ENCODE measurements at regions not wholly inside any gene's neighbourhood (a gene's known extent, or its start where the extent isn't known, plus 50 kb on each side); places are given as distances from the start of the nearest gene placed in this dataset.

DNA sequence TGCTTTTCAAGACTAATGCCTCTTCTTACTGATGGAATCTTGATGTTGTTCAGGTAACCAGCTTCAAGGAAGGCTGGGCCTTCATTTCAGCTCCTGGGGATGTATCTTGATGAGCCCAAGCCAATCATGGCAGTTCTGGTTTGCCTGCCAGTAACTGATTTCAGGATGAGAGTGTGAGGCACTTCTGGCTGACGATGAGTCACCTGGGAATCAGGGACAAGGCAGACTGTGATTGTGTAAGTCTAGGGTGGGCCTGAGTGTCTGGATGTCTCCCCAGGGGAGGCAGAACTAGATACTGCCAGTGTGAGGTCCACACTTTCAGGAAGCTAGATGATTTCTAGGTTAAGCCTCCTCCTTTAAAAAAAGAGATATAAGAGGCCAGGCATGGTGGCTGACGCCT, 77.3 kb upstream of the KL start:
- TF ChIP-seq CTCF (IDR thresholded peaks at IDR 0.05; ENCODE audit: insufficient read depth, low read length, poor library complexity, severe bottlenecking) = no peak
- DNase-seq (ENCODE audit: low read depth) = peak; percentile 37
- Histone ChIP-seq H3K27me3 (ENCODE audit: control insufficient read depth, insufficient read depth, low read length) (no peaks in the 10 kb centered on the region), H3K4me3 (ENCODE audit: low read depth, low read length) (no peak overlapping the region), H3K36me3 (ENCODE audit: control insufficient read depth, insufficient read depth, low read length) (no peaks in the 10 kb centered on the region)

GRCh38 chr13:32940601-32941000, 75.6 kb upstream of the KL start:
- DNase-seq (ENCODE audit: low read depth) = no peak

GRCh38 chr13:32941368-32941767, 74.9 kb upstream of the KL start:
- Histone ChIP-seq H3K4me3 (ENCODE audit: low read depth, low read length) (no peak overlapping the region), H3K36me3 (ENCODE audit: control insufficient read depth, insufficient read depth, low read length) (no peaks in the 10 kb centered on the region), H3K27me3 (ENCODE audit: control insufficient read depth, insufficient read depth, low read length) (no peaks in the 10 kb centered on the region)
- no peak for DNase-seq (ENCODE audit: low read depth)
- TF ChIP-seq CTCF (IDR thresholded peaks at IDR 0.05; ENCODE audit: insufficient read depth, low read length, poor library complexity, severe bottlenecking) = no peak

More at GRCh38 chr13:32940601-32941000, 75.6 kb upstream of the KL start:
- no peak for TF ChIP-seq CTCF (IDR thresholded peaks at IDR 0.05; ENCODE audit: insufficient read depth, low read length, poor library complexity, severe bottlenecking)
- Histone ChIP-seq H3K27me3 (ENCODE audit: control insufficient read depth, insufficient read depth, low read length) (no peaks in the 10 kb centered on the region), H3K36me3 (ENCODE audit: control insufficient read depth, insufficient read depth, low read length) (no peaks in the 10 kb centered on the region), H3K4me3 (ENCODE audit: low read depth, low read length) (no peak overlapping the region)

GRCh38 chr13:32946558-32946957, 69.7 kb upstream of the KL start:
- TF ChIP-seq CTCF (IDR thresholded peaks at IDR 0.05; ENCODE audit: insufficient read depth, low read length, poor library complexity, severe bottlenecking) = no peak
- H3K4me3 ChIP-seq (ENCODE audit: low read depth, low read length) = no peak overlapping the region
- H3K27me3 ChIP-seq (ENCODE audit: control insufficient read depth, insufficient read depth, low read length) = no peaks in the 10 kb centered on the region
- no peak for DNase-seq (ENCODE audit: low read depth)
- H3K36me3 ChIP-seq (ENCODE audit: control insufficient read depth, insufficient read depth, low read length) = no peaks in the 10 kb centered on the region

DNA sequence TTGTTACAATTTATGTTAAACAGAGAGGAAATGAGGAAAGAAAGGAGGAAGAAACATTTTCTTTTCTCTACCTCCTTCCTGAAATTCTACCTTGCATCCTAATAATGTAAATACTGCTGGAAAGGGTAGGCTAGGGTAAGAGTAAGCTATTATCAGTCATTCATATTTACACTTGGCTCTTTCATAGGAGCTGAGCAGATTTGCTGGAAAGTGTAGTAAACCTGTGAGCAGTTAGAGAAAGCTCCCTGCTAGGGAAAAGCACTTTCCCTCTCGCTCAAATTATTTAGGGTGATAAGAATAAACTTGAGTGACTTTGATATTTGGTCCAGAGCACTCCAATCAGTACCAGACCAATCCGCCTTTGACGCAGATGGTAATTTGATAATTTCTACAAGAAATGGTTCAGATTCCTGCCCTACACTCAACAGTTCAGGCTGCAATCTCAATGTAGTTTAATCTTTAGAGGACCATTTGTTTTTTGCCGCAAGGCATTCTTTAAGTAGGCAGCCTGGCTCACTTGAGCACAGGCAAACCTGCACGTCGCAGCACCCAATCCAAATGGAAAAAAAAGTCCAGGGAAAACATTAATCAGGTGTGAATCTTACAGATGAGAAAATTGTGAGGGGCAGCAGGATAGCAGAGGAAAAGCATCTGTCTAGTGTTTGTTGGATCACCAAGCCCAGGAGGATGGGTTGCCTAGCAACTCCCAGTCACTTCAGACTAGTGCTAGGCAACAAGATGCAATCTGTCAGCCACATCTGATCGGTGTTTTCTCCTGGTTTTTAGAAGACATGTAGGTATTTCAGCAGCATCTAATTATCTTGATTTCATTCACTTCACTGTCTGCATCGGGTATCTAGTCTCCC, 68.6 kb upstream of the KL start:
- no peak for DNase-seq (ENCODE audit: low read depth)
- TF ChIP-seq CTCF (IDR thresholded peaks at IDR 0.05; ENCODE audit: insufficient read depth, low read length, poor library complexity, severe bottlenecking) = no peak
- H3K4me3 ChIP-seq (ENCODE audit: low read depth, low read length) = no peak overlapping the region
- no peaks in the 10 kb centered on the region for H3K36me3 ChIP-seq (ENCODE audit: control insufficient read depth, insufficient read depth, low read length)
- H3K27me3 ChIP-seq (ENCODE audit: control insufficient read depth, insufficient read depth, low read length) = no peaks in the 10 kb centered on the region

- TF ChIP-seq CTCF (IDR thresholded peaks at IDR 0.05; ENCODE audit: insufficient read depth, low read length, poor library complexity, severe bottlenecking) = no peak
- Histone ChIP-seq H3K4me3 (ENCODE audit: low read depth, low read length) (no peak overlapping the region), H3K27me3 (ENCODE audit: control insufficient read depth, insufficient read depth, low read length) (no peaks in the 10 kb centered on the region), H3K36me3 (ENCODE audit: control insufficient read depth, insufficient read depth, low read length) (no peaks in the 10 kb centered on the region)
- no peak for DNase-seq (ENCODE audit: low read depth)
These were observed 66.4 kb upstream of the KL start for GRCh38 chr13:32949820-32950219.

Data from kidney epithelial cell (primary cell).